ENCODE measurements at regions not wholly inside any gene's neighbourhood (a gene's known extent, or its start where the extent isn't known, plus 50 kb on each side); places are given as distances from the start of the nearest gene placed in this dataset.

GRCh38 chr13:64007339-64007738 is 2591.7 kb upstream of the PCDH20 start:
- DNase-seq, result no peak

GRCh38 chr13:64000321-64000720 is 2584.7 kb upstream of the PCDH20 start:
- DNase-seq, result no peak

GRCh38 chr13:63999614-64000305 is 2584.1 kb upstream of the PCDH20 start:
- no peak for DNase-seq

- no peak for DNase-seq
These were observed 2567.7 kb upstream of the PCDH20 start for GRCh38 chr13:63983366-63983765.

- DNase-seq, result no peak
These were observed 2564.3 kb upstream of the PCDH20 start for GRCh38 chr13:63979951-63980350.

- no peak for DNase-seq
These were observed 2556.7 kb upstream of the PCDH20 start for GRCh38 chr13:63972328-63972727.

- DNase-seq, result no peak
These were observed 2539.0 kb upstream of the PCDH20 start for GRCh38 chr13:63954683-63955082.

- DNase-seq, result no peak
These were observed 2532.4 kb upstream of the PCDH20 start for GRCh38 chr13:63948045-63948444.

GRCh38 chr13:63944911-63945310 is 2529.3 kb upstream of the PCDH20 start:
- DNase-seq, result no peak

GRCh38 chr13:63942372-63942771 is 2526.7 kb upstream of the PCDH20 start:
- no peak for DNase-seq

- DNase-seq, result no peak
These were observed 2523.2 kb upstream of the PCDH20 start for GRCh38 chr13:63938851-63939250.

GRCh38 chr13:63910511-63910910 is 2494.9 kb upstream of the PCDH20 start:
- DNase-seq, result peak; percentile 9

GRCh38 chr13:63909726-63910375 is 2494.2 kb upstream of the PCDH20 start:
- no peak for DNase-seq

GRCh38 chr13:63902141-63902540 is 2486.5 kb upstream of the PCDH20 start:
- no peak for DNase-seq

- DNase-seq, result no peak
These were observed 2486.0 kb upstream of the PCDH20 start for GRCh38 chr13:63901630-63902029.

GRCh38 chr13:63900406-63900805 is 2484.8 kb upstream of the PCDH20 start:
- no peak for DNase-seq

- no peak for DNase-seq
These were observed 2480.7 kb upstream of the PCDH20 start for GRCh38 chr13:63896321-63896720.

- DNase-seq, result no peak
These were observed 2466.4 kb upstream of the PCDH20 start for GRCh38 chr13:63882052-63882451.

- no peak for DNase-seq
These were observed 2465.1 kb upstream of the PCDH20 start for GRCh38 chr13:63880705-63881104.

- DNase-seq, result no peak
These were observed 2458.3 kb upstream of the PCDH20 start for GRCh38 chr13:63873936-63874335.

GRCh38 chr13:63864171-63864902 is 2448.7 kb upstream of the PCDH20 start:
- no peak for DNase-seq

GRCh38 chr13:63855457-63856118 is 2439.9 kb upstream of the PCDH20 start:
- DNase-seq, result no peak

GRCh38 chr13:63853816-63854215 is 2438.2 kb upstream of the PCDH20 start:
- no peak for DNase-seq

- DNase-seq, result no peak
These were observed 2435.9 kb upstream of the PCDH20 start for GRCh38 chr13:63851526-63851925.
